ENCODE measurements at regions not wholly inside any gene's neighbourhood (a gene's known extent, or its start where the extent isn't known, plus 50 kb on each side); places are given as distances from the start of the nearest gene placed in this dataset.

- TF ChIP-seq EZH2phosphoT487 (IDR thresholded peaks at IDR 0.05; ENCODE audit: low read depth) (no peak), CTCF (IDR thresholded peaks at IDR 0.05; ENCODE audit: low read depth, low read length) (no peak)
These were observed 1587.8 kb downstream of the PCDH9 start for GRCh38 chr13:65642301-65642700.
